Loucy (cell line): ENCODE measurements at regions not wholly inside any gene's neighbourhood (a gene's known extent, or its start where the extent isn't known, plus 50 kb on each side); places are given as distances from the start of the nearest gene placed in this dataset.

Source experiments
- CTCF ChIP-seq: fragments of 200-600 bp; sonication (generic); conservative IDR thresholded peaks from 2 replicates; pipeline ENCODE4 v1.5.1; 2014; ENCODE audit warnings: mild to moderate bottlenecking, antibody characterized with exemption, low read length
- EZH2phosphoT487 ChIP-seq: fragments of 200-600 bp; IDR thresholded peaks from 2 replicates; pipeline ENCODE4 v1.6.1; 2018; ENCODE audit warnings: antibody characterized with exemption, mild to moderate bottlenecking, moderate library complexity, borderline replicate concordance

GRCh38 chr1:229844675-229845074 is 218.6 kb downstream of the URB2 start:
- TF ChIP-seq EZH2phosphoT487 (no peak), CTCF (no peak)
